Adrenal gland (tissue), 9 donors: ENCODE measurements at regions not wholly inside any gene's neighbourhood (a gene's known extent, or its start where the extent isn't known, plus 50 kb on each side); places are given as distances from the start of the nearest gene placed in this dataset.

Source experiments
- DNase-seq, 7 donors: peaks; one replicate each; pipeline ENCODE4 v3.0.0-alpha.2; 2019 to 2020
- H3K27ac ChIP-seq, 5 donors: fragments of 200-600 bp; sonication (generic) in 4 of 5; 1 replicate in 3 of 5; 2 replicates in 2 of 5; pipeline versions ENCODE4 v1.5.1 to v1.8.0; 2016 to 2020; ENCODE audit warnings: mild to moderate bottlenecking in 1 of 5
- H3K27me3 ChIP-seq: fragments of 200-600 bp; 2 replicates; pipeline ENCODE4 v1.8.0; 2021
- H3K36me3 ChIP-seq, 2 donors: fragments of 200-600 bp; replicated peaks in 1 of 2; 1 replicate in 1 of 2; 2 replicates in 1 of 2; pipeline versions ENCODE4 v1.5.1 to v1.8.0; 2018 to 2022
- H3K4me1 ChIP-seq, 2 donors: fragments of 200-600 bp; replicated peaks in 1 of 2; 1 replicate in 1 of 2; 2 replicates in 1 of 2; pipeline versions ENCODE4 v1.5.1 to v1.8.0; 2018 to 2021
- H3K4me3 ChIP-seq, 4 donors: fragments of 200-600 bp; sonication (generic) in 3 of 4; one replicate each; pipeline ENCODE4 v1.5.1; 2016 to 2018
- H3K9me3 ChIP-seq, 3 donors: fragments of 200-600 bp; sonication (generic) in 1 of 3; replicated peaks in 1 of 3; 1 replicate in 2 of 3; 2 replicates in 1 of 3; pipeline versions ENCODE4 v1.5.1 to v1.8.0; 2016 to 2021
- CTCF ChIP-seq, 6 experiments: fragments of 450-650 bp in 4 of 6; fragments of 200-600 bp in 2 of 6; sonication (generic) in 1 of 6; IDR thresholded peaks; 1 replicate in 5 of 6; 2 replicates in 1 of 6; pipeline versions ENCODE4 v1.5.1 to v1.8.0; 2016 to 2021; ENCODE audit warnings: antibody characterized with exemption in 6 of 6, mild to moderate bottlenecking in 2 of 6, moderate library complexity in 1 of 6
- POLR2A ChIP-seq, 2 donors: fragments of 450-650 bp; IDR thresholded peaks; one replicate each; pipeline ENCODE4 v1.6.1; 2017; ENCODE audit warnings: antibody characterized with exemption in 2 of 2, mild to moderate bottlenecking in 2 of 2, moderate library complexity in 1 of 2
- WGBS, 4 donors: extraction: QIAGEN DNeasy Blood & Tissue Kit in 2 of 4; methylation state at CpG; one replicate each; pipeline versions ENCODE4 v1.1.5 to v1.1.7; 2013 to 2017; 5-methylcytosine and 5-hydroxymethylcytosine counted together
- intact Hi-C, 2 donors: fragments of 100-400 bp; cut with DNase I; formaldehyde crosslinking; loops; one replicate each; pipeline versions ENCODE4 v1.14.1 to v1.15.0; 2022 to 2023
- donor health status: healthy with polysubstance abuse.
- donor health status: Bipolar disorder and iron deficiency.
- donor health status: DM: yes; HTN: yes; CAD: no.
- donor health status: DM: no; HTN: no; CAD: no.
- donor health status: DM: no; HTN: no; CAD: no.

GRCh38 chr1:25039229-25039628 is 109.2 kb upstream of the RUNX3 start:
- TF ChIP-seq CTCF (IDR thresholded peaks at IDR 0.05): no peak
- TF ChIP-seq POLR2A (IDR thresholded peaks at IDR 0.05): no peak
- no peak overlapping the region for H3K4me3 ChIP-seq
- no peak for DNase-seq
- H3K27ac ChIP-seq: no peak overlapping the region
- intact Hi-C loops: loop anchor here (10.0 kb wide), 2 partner anchors 104 to 194 kb away; partner anchors contain the start of gene RUNX3 (in 1 of the 2)
- peaks cover 5% of the 10 kb centered on the region for H3K27me3 ChIP-seq
- H3K36me3 ChIP-seq: no peaks in the 10 kb centered on the region
- H3K9me3 ChIP-seq: no peaks in the 10 kb centered on the region
- H3K4me1 ChIP-seq: no peaks in the 10 kb centered on the region
- WGBS, 4 donors: 54 to 64% (median 60%) methylated on average over 6 to 8 of the region's 8 CpGs

DNA sequence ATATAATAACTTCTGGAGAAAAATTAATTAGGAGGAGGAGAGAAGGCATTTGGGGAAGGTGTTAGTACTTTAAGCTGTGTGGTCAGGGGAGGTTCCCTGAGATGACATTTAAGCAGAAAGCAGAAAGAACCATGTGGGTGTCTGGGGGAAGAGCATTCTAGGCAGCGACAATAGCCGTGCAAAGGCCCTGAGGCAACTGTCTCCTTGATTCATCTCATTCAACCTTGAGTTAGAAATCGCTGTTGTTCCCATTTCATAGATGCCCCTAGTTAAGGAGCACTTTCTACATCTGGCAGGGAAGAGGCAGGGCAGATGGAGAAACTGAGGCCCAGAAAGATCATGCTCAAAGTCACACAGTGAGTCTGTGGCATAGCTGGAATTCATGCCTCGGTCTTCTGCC is 108.6 kb upstream of the RUNX3 start:
- H3K4me3 ChIP-seq: no peak overlapping the region
- 48 to 76% (median 62%) methylated on average over 3 to 4 of the region's 4 CpGs for WGBS, 4 donors

DNA sequence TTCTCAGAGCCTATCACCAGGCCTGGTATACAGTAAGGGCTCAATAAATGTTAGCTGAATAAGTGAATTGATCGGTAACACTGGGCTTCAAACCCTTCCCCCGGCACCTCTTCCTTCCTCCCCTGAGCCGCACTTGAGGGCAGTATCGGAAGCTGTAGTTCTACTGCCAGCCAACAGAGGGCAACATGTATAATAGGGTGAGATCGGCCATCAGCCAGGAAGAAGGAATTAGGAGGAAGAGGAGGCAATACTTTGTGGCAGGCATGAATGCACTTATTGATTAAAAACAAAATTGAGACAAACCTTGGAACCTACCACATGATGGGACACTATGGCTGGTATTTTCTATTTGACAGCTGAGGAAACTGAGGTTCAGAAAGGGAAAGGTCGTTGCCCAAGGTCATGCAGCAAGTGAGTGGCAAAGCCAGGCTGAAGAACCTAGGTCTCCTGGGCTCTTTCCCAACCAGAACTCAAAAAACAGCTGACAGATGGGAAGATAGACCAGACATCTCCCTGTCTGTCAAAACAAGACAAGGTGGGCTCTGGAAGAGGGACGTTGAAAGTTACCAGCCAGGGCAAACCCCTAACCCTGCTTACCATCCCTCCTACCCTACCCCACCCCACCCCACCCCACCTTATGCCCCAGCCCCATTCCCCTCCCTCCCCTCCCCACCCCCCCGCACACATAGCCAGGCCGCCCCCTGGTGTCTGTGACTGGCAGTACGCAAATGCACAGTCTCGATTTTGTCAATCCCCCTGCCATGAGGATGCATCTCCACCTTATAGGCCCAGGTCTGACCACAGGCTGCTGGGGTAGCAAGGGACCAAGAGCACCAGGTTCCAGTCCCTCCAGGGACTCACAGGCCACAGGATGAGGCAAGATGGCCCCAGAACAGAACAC is 107.3 kb upstream of the RUNX3 start:
- no peak overlapping the region for H3K27ac ChIP-seq
- WGBS, 4 donors: 45 to 59% (median 48%) methylated on average over 7 to 11 of the region's 11 CpGs
- H3K9me3 ChIP-seq: no peaks in the 10 kb centered on the region
- peak in 6 of 7 donors; percentile 31 to 59 (median 40) for DNase-seq
- H3K27me3 ChIP-seq: peaks cover 5% of the 10 kb centered on the region
- TF ChIP-seq CTCF (IDR thresholded peaks at IDR 0.05) (peak; percentile 38 to 68 (median 60)), POLR2A (IDR thresholded peaks at IDR 0.05) (no peak)
- no peak overlapping the region for H3K4me3 ChIP-seq
- no peaks in the 10 kb centered on the region for H3K4me1 ChIP-seq
- H3K36me3 ChIP-seq: no peaks in the 10 kb centered on the region
- intact Hi-C loops: loop anchor here (10.0 kb wide), 2 partner anchors 103 to 193 kb away; partner anchors contain the start of gene RUNX3 (in 1 of the 2)

More for the DNA sequence above, 108.6 kb upstream of the RUNX3 start:
- TF ChIP-seq CTCF (IDR thresholded peaks at IDR 0.05) (no peak), POLR2A (IDR thresholded peaks at IDR 0.05) (no peak)
- peaks cover 5% of the 10 kb centered on the region for H3K27me3 ChIP-seq
- H3K9me3 ChIP-seq: no peaks in the 10 kb centered on the region
- H3K36me3 ChIP-seq: no peaks in the 10 kb centered on the region
- no peak for DNase-seq
- no peaks in the 10 kb centered on the region for H3K4me1 ChIP-seq
- intact Hi-C loops: loop anchor here (10.0 kb wide), 2 partner anchors 104 to 194 kb away; partner anchors contain the start of gene RUNX3 (in 1 of the 2)
- H3K27ac ChIP-seq: no peak overlapping the region

- TF ChIP-seq POLR2A (IDR thresholded peaks at IDR 0.05): no peak
- TF ChIP-seq CTCF (IDR thresholded peaks at IDR 0.05): no peak
- Histone ChIP-seq H3K27me3 (peaks cover 5% of the 10 kb centered on the region), H3K36me3 (no peaks in the 10 kb centered on the region), H3K27ac (no peak overlapping the region), H3K9me3 (no peaks in the 10 kb centered on the region), H3K4me1 (no peaks in the 10 kb centered on the region), H3K4me3 (no peak overlapping the region)
- WGBS, 4 donors: 85 to 94% (median 90%) methylated on average over 3 of the region's 3 CpGs
- intact Hi-C loops: loop anchor here (10.0 kb wide), 2 partner anchors 101 to 191 kb away; partner anchors contain the start of gene RUNX3 (in 1 of the 2)
- DNase-seq: no peak
Measured at GRCh38 chr1:25036117-25036546, 106.1 kb upstream of the RUNX3 start.
